HL-60 (cell line): ENCODE measurements at regions not wholly inside any gene's neighbourhood (a gene's known extent, or its start where the extent isn't known, plus 50 kb on each side); places are given as distances from the start of the nearest gene placed in this dataset.

ENCODE experiments used
- DNase-seq, 2 experiments: peaks; one replicate each; pipeline ENCODE4 v3.0.0-alpha.2; 2010 to 2020; ENCODE audit warnings: low read depth in 1 of 2, low spot score in 1 of 2
- H3K27ac ChIP-seq: fragments of 250-450 bp; sonication (Bioruptor Pico); replicated peaks from 2 replicates; pipeline ENCODE4 v1.5.1; 2020; ENCODE audit warnings: mild to moderate bottlenecking, moderate library complexity
- H3K27me3 ChIP-seq: fragments of 250-450 bp; sonication (Bioruptor Pico); 2 replicates; pipeline ENCODE4 v1.5.1; 2021; ENCODE audit warnings: mild to moderate bottlenecking, moderate library complexity; ENCODE audit not compliant: insufficient read depth, poor library complexity, severe bottlenecking
- H3K4me3 ChIP-seq: replicated peaks from 2 replicates; pipeline ENCODE4 v1.5.1; 2011; ENCODE audit warnings: mild to moderate bottlenecking, control low read depth, low read length; ENCODE audit not compliant: insufficient read depth
- GABPA ChIP-seq: IDR thresholded peaks from 2 replicates; pipeline ENCODE4 v1.6.1; 2012; ENCODE audit warnings: low read depth
- POLR2AphosphoS5 ChIP-seq: IDR thresholded peaks from 2 replicates; pipeline ENCODE4 v1.6.1; 2012; ENCODE audit warnings: low read depth
- SPI1 ChIP-seq: IDR thresholded peaks from 2 replicates; pipeline ENCODE4 v1.6.1; 2012; ENCODE audit warnings: low read depth, mild to moderate bottlenecking, borderline replicate concordance
- TF ChIP-seq, protein P1 (sequence below): IDR thresholded peaks from one replicate; pipeline ENCODE4 v1.5.1; 2011; ENCODE audit warnings: low read length, control low read depth, inconsistent platforms; ENCODE audit not compliant: insufficient read depth
- TF ChIP-seq, protein P2 (sequence below): IDR thresholded peaks from 2 replicates; pipeline ENCODE4 v1.6.1; 2012; ENCODE audit warnings: low read depth; ENCODE audit not compliant: insufficient replicate concordance

DNA sequence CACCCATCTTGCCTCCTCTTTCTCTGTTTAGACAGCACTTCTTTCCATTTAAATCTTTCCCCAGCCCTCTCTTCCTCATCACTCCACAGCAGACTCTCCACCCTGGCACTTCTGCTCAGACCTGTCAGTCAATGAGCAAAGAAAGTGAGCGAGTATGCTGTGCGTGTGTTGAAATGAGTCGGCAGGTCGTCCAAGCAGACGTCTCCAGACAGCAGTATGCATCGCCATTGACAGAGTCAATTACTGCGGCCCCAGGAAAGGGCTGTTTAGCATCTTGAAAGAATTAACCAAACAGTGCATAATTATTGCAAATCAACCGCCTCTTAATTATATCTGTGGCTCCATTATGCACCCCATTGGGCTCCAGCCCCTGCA is 54.8 kb upstream of the KCNG1 start:
- TF ChIP-seq POLR2AphosphoS5, result no peak
- no peak for TF ChIP-seq SPI1
- TF ChIP-seq, protein P1, sequence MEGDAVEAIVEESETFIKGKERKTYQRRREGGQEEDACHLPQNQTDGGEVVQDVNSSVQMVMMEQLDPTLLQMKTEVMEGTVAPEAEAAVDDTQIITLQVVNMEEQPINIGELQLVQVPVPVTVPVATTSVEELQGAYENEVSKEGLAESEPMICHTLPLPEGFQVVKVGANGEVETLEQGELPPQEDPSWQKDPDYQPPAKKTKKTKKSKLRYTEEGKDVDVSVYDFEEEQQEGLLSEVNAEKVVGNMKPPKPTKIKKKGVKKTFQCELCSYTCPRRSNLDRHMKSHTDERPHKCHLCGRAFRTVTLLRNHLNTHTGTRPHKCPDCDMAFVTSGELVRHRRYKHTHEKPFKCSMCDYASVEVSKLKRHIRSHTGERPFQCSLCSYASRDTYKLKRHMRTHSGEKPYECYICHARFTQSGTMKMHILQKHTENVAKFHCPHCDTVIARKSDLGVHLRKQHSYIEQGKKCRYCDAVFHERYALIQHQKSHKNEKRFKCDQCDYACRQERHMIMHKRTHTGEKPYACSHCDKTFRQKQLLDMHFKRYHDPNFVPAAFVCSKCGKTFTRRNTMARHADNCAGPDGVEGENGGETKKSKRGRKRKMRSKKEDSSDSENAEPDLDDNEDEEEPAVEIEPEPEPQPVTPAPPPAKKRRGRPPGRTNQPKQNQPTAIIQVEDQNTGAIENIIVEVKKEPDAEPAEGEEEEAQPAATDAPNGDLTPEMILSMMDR, result no peak
- Histone ChIP-seq H3K27me3 (no peaks in the 10 kb centered on the region), H3K27ac (no peak overlapping the region), H3K4me3 (no peak overlapping the region)
- no peak for DNase-seq

DNA sequence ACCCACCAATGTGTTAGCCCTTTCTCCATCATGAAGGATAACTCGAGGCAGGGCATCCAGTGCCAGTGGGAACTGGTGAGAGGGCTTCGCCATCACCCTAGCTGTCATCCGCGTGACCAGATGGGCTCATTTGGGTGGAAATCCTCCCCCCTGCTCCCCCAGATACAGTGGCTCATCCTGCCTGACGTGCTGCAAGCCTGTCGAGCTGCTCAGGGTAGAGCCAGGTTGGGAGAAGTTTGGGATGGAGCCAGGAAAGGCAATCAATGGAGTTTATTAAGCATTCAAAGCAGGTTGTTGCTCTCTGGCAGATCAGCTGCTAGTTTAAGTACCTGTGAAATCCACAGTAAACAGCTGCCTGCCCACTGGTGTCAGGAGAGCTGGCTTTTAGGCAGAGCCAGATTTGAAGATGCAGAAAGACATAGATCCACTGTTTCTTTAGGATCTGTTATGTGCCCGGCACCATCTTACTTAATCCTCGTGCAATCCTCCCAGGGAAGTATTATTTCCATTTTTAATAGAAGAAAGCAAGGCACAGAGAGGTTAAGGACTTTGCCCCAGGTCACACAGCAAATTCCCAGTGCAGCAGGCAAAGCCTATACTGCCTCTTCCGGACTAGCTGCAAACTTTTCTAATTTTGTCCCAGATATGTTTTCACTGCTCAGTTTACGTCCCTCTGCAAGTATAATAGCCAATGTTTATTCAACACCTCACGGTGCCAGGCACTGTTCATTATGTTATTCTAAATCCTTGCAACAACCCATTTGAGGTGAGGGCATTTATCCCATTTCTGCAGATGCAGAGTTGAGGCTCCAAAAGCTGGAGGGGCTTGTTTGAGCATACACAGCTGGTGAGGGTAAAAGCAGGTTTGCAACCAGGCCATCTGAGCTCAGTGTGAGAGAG is 54.1 kb upstream of the KCNG1 start:
- TF ChIP-seq SPI1, result no peak
- TF ChIP-seq POLR2AphosphoS5, result no peak
- TF ChIP-seq, protein P1, result no peak
- TF ChIP-seq, protein P2, sequence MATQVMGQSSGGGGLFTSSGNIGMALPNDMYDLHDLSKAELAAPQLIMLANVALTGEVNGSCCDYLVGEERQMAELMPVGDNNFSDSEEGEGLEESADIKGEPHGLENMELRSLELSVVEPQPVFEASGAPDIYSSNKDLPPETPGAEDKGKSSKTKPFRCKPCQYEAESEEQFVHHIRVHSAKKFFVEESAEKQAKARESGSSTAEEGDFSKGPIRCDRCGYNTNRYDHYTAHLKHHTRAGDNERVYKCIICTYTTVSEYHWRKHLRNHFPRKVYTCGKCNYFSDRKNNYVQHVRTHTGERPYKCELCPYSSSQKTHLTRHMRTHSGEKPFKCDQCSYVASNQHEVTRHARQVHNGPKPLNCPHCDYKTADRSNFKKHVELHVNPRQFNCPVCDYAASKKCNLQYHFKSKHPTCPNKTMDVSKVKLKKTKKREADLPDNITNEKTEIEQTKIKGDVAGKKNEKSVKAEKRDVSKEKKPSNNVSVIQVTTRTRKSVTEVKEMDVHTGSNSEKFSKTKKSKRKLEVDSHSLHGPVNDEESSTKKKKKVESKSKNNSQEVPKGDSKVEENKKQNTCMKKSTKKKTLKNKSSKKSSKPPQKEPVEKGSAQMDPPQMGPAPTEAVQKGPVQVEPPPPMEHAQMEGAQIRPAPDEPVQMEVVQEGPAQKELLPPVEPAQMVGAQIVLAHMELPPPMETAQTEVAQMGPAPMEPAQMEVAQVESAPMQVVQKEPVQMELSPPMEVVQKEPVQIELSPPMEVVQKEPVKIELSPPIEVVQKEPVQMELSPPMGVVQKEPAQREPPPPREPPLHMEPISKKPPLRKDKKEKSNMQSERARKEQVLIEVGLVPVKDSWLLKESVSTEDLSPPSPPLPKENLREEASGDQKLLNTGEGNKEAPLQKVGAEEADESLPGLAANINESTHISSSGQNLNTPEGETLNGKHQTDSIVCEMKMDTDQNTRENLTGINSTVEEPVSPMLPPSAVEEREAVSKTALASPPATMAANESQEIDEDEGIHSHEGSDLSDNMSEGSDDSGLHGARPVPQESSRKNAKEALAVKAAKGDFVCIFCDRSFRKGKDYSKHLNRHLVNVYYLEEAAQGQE, result no peak
- no peak for TF ChIP-seq GABPA
- no peaks in the 10 kb centered on the region for H3K27me3 ChIP-seq
- no peak overlapping the region for H3K4me3 ChIP-seq
- H3K27ac ChIP-seq, result no peak overlapping the region
- no peak for DNase-seq

DNA sequence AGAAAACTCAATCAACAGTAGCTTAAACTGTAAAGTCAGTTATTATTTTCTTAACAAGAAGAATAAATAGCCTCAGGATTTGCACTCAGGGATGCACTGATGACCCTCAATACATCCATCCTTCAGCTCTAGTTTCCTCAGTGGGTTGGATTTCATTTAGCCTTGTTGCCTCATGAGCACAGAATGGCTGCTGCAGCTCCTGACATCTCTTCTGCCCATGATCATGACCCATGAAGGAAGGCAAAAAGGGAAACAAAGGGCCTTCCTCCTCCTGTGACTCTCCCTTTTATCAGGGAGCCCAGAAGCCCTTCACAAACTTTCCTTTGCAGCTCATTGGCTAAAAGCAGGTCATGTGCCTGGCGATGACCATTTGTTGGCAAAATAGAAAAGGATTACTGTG is 51.2 kb upstream of the KCNG1 start:
- Histone ChIP-seq H3K4me3 (no peak overlapping the region), H3K27me3 (no peaks in the 10 kb centered on the region), H3K27ac (no peak overlapping the region)
- DNase-seq, result no peak
- TF ChIP-seq, protein P2, result no peak
- no peak for TF ChIP-seq GABPA
- no peak for TF ChIP-seq SPI1
- TF ChIP-seq POLR2AphosphoS5, result no peak
- TF ChIP-seq, protein P1, result no peak
